A549 (cell line): ENCODE measurements at regions not wholly inside any gene's neighbourhood (a gene's known extent, or its start where the extent isn't known, plus 50 kb on each side); places are given as distances from the start of the nearest gene placed in this dataset.

ENCODE experiments used
- ATOH8 ChIP-seq: fragments of 250-450 bp; sonication (Bioruptor Pico); IDR thresholded peaks from 2 replicates; pipeline ENCODE4 v1.5.0; 2020; ENCODE audit warnings: low read depth, mild to moderate bottlenecking, moderate library complexity
- CTCF ChIP-seq: fragments of >200 bp; sonication (Bioruptor Twin); formaldehyde crosslinking; IDR thresholded peaks from 3 replicates; pipeline ENCODE4 v1.5.1; 2016
- EP300 ChIP-seq, 2 experiments: fragments of >200 bp; sonication (Bioruptor Twin); formaldehyde crosslinking; IDR thresholded peaks; 2 replicates in 1 of 2; 3 replicates in 1 of 2; pipeline ENCODE4 v1.6.1; 2016 to 2017
- POLR2A ChIP-seq: IDR thresholded peaks from 2 replicates; pipeline ENCODE4 v1.6.1; 2012; ENCODE audit warnings: mild to moderate bottlenecking, low read length
- RAD21 ChIP-seq, 2 experiments: fragments of >200 bp in 1 of 2; sonication (Bioruptor Twin) in 1 of 2; formaldehyde crosslinking in 1 of 2; IDR thresholded peaks in 1 of 2; conservative IDR thresholded peaks in 1 of 2; 2 replicates in 1 of 2; 3 replicates in 1 of 2; pipeline ENCODE4 v1.6.1; 2012 to 2018; ENCODE audit warnings: inconsistent platforms in 1 of 2
- USF2 ChIP-seq: fragments of 450-650 bp; IDR thresholded peaks from 2 replicates; pipeline ENCODE4 v1.6.1; 2014; ENCODE audit warnings: antibody characterized with exemption

- TF ChIP-seq CTCF (no peak), RAD21 (conservative IDR thresholded peaks at IDR 0.05 in 1 of 2, IDR thresholded peaks at IDR 0.05 in 1 of 2) (no peak), POLR2A (no peak), EP300 (IDR thresholded peaks at IDR 0.05) (no peak), USF2 (no peak), ATOH8 (CRISPR knock-in tag) (no peak)
Measured at GRCh38 chr5:107242411-107243219, 428.1 kb downstream of the EFNA5 start.
